Panc1 (cell line): ENCODE measurements at regions not wholly inside any gene's neighbourhood (a gene's known extent, or its start where the extent isn't known, plus 50 kb on each side); places are given as distances from the start of the nearest gene placed in this dataset.

Source experiments
- ATAC-seq: fragments of 200-7000 bp; cut with Tn5 transposase; 2 replicates; pipeline ENCODE4 v1.9.1; 2020; ENCODE audit warnings: mild to moderate bottlenecking, moderate library complexity
- BruUV-seq: library from RNA; stranded (reverse); fragments of 400-500 nt; replicated peaks from 2 replicates; lab custom pipeline; 2021; lab: Mats Ljungman, UMichigan
- CTCF ChIA-PET: fragments of 300-600 bp; sonication (Branson Sonifier 250); formaldehyde crosslinking; loops from one replicate; lab custom pipeline; 2022; ENCODE audit warnings: antibody characterized with exemption; lab: Charles Lee
- POLR2A ChIA-PET: fragments of 300-600 bp; sonication (Branson Sonifier 250); formaldehyde crosslinking; loops from one replicate; lab custom pipeline; 2022; ENCODE audit warnings: antibody characterized with exemption; lab: Charles Lee
- DNase-seq: peaks from one replicate; pipeline ENCODE4 v3.0.0-alpha.2; 2010; ENCODE audit warnings: low read depth, low spot score
- H3K27ac ChIP-seq: 2 replicates; pipeline ENCODE4 v1.5.1; 2011; ENCODE audit warnings: mild to moderate bottlenecking, low read length, inconsistent platforms
- H3K27me3 ChIP-seq: fragments of 200-500 bp; sonication (Bioruptor generic); 2 replicates; pipeline ENCODE4 v1.6.0; 2014; ENCODE audit warnings: low read length, inconsistent platforms; ENCODE audit not compliant: control insufficient read depth, insufficient read depth
- H3K36me3 ChIP-seq: fragments of 200-500 bp; sonication (Bioruptor generic); 2 replicates; pipeline ENCODE4 v1.5.1; 2014; ENCODE audit warnings: inconsistent platforms, mild to moderate bottlenecking, low read length, moderate library complexity; ENCODE audit not compliant: control insufficient read depth, insufficient read depth
- H3K4me1 ChIP-seq: 2 replicates; pipeline ENCODE4 v1.5.1; 2011; ENCODE audit warnings: inconsistent platforms, mild to moderate bottlenecking, low read length, moderate library complexity; ENCODE audit not compliant: control insufficient read depth, insufficient read depth
- H3K4me3 ChIP-seq, 2 experiments: 2 replicates each; pipeline ENCODE4 v1.5.1; 2011 to 2012; ENCODE audit warnings: low read depth in 2 of 2, low read length in 2 of 2, mild to moderate bottlenecking in 2 of 2, inconsistent platforms in 1 of 2, moderate library complexity in 1 of 2
- H3K9me3 ChIP-seq: fragments of 200-500 bp; sonication (Bioruptor generic); 2 replicates; pipeline ENCODE4 v1.5.1; 2014; ENCODE audit warnings: low read depth, mild to moderate bottlenecking, inconsistent platforms, low read length, moderate library complexity; ENCODE audit not compliant: control insufficient read depth, insufficient read depth
- CTCF ChIP-seq: fragments of 450-650 bp; IDR thresholded peaks from 2 replicates; pipeline ENCODE4 v1.5.1; 2017; ENCODE audit warnings: mild to moderate bottlenecking
- POLR2AphosphoS5 ChIP-seq: IDR thresholded peaks from 2 replicates; pipeline ENCODE4 v1.6.1; 2012; ENCODE audit warnings: mild to moderate bottlenecking, low read depth, low read length, moderate library complexity
- SIN3A ChIP-seq: IDR thresholded peaks from 2 replicates; pipeline ENCODE4 v1.6.1; 2012; ENCODE audit warnings: low read depth, mild to moderate bottlenecking, low read length, moderate library complexity, borderline replicate concordance; ENCODE audit not compliant: insufficient read depth
- TCF7L2 ChIP-seq: IDR thresholded peaks from 2 replicates; pipeline ENCODE4 v1.6.1; 2011; ENCODE audit warnings: mild to moderate bottlenecking, low read depth, low read length, inconsistent platforms
- in situ Hi-C: cut with HindIII; loops from 2 replicates; pipeline ENCODE4 v1.10.0; 2016; ENCODE audit warnings: low sequenced_read_pairs, low pct_unique_long_range_greater_than_20kb
- intact Hi-C: fragments of 100-400 bp; cut with micrococcal nuclease; formaldehyde crosslinking; loops from one replicate; pipeline ENCODE4 v1.10.0; 2022; ENCODE audit not compliant: unreplicated experiment
- TF ChIP-seq, protein P1 (sequence below), 2 experiments: IDR thresholded peaks; 2 replicates each; pipeline ENCODE4 v1.6.1; 2011 to 2012; ENCODE audit warnings: low read depth in 2 of 2, control low read depth in 1 of 2, low read length in 1 of 2, mild to moderate bottlenecking in 1 of 2, moderate library complexity in 1 of 2; ENCODE audit not compliant: insufficient read depth in 1 of 2

- ChIA-PET POLR2A (no interaction called here), CTCF (no interaction called here)
- Histone ChIP-seq H3K27me3 (no peaks in the 10 kb centered on the region), H3K4me1 (no peaks in the 10 kb centered on the region), H3K27ac (no peak overlapping the region), H3K4me3 (no peak overlapping the region), H3K9me3 (0 out of 2 replicates have a peak, but pooled peaks cover 3% of the 10 kb centered on the region), H3K36me3 (no peaks in the 10 kb centered on the region)
- TF ChIP-seq SIN3A (no peak), CTCF (no peak)
- TF ChIP-seq, protein P1, sequence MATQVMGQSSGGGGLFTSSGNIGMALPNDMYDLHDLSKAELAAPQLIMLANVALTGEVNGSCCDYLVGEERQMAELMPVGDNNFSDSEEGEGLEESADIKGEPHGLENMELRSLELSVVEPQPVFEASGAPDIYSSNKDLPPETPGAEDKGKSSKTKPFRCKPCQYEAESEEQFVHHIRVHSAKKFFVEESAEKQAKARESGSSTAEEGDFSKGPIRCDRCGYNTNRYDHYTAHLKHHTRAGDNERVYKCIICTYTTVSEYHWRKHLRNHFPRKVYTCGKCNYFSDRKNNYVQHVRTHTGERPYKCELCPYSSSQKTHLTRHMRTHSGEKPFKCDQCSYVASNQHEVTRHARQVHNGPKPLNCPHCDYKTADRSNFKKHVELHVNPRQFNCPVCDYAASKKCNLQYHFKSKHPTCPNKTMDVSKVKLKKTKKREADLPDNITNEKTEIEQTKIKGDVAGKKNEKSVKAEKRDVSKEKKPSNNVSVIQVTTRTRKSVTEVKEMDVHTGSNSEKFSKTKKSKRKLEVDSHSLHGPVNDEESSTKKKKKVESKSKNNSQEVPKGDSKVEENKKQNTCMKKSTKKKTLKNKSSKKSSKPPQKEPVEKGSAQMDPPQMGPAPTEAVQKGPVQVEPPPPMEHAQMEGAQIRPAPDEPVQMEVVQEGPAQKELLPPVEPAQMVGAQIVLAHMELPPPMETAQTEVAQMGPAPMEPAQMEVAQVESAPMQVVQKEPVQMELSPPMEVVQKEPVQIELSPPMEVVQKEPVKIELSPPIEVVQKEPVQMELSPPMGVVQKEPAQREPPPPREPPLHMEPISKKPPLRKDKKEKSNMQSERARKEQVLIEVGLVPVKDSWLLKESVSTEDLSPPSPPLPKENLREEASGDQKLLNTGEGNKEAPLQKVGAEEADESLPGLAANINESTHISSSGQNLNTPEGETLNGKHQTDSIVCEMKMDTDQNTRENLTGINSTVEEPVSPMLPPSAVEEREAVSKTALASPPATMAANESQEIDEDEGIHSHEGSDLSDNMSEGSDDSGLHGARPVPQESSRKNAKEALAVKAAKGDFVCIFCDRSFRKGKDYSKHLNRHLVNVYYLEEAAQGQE (IDR thresholded peaks at IDR 0.05; ENCODE audit: insufficient read depth in 1 of 2, low read depth in 2 of 2, low read length in 1 of 2) = no peak
- DNase-seq = no peak
- intact Hi-C loops (no loop called here), in situ Hi-C loops (no loop called here)
- no peak for ATAC-seq
- no TSS peak for BruUV-seq
These were observed 223.9 kb downstream of the USP25 start for GRCh38 chr21:15953551-15954116.

- BruUV-seq = no TSS peak
- Histone ChIP-seq H3K4me3 (no peak overlapping the region), H3K9me3 (no peaks in the 10 kb centered on the region), H3K4me1 (no peaks in the 10 kb centered on the region), H3K36me3 (no peaks in the 10 kb centered on the region), H3K27ac (no peak overlapping the region), H3K27me3 (no peaks in the 10 kb centered on the region)
- CTCF ChIA-PET = no interaction called here
- POLR2A ChIA-PET = no interaction called here
- intact Hi-C loops (no loop called here), in situ Hi-C loops (no loop called here)
- no peak for DNase-seq
- ATAC-seq = no peak
- TF ChIP-seq POLR2AphosphoS5 (no peak), CTCF (no peak), SIN3A (no peak), TCF7L2 (no peak)
- TF ChIP-seq, protein P1 (IDR thresholded peaks at IDR 0.05; ENCODE audit: insufficient read depth in 1 of 2, low read depth in 2 of 2, low read length in 1 of 2) = no peak
These were observed 234.6 kb downstream of the USP25 start for GRCh38 chr21:15964236-15964855.
